WERI-Rb-1 (cell line): ENCODE measurements at regions not wholly inside any gene's neighbourhood (a gene's known extent, or its start where the extent isn't known, plus 50 kb on each side); places are given as distances from the start of the nearest gene placed in this dataset.

Source experiments
- DNase-seq: peaks from one replicate; pipeline ENCODE4 v3.0.0-alpha.2; 2020
- H3K27ac ChIP-seq: fragments of 250-450 bp; sonication (Bioruptor Pico); 2 replicates; pipeline ENCODE4 v1.5.1; 2020; ENCODE audit warnings: mild to moderate bottlenecking, moderate library complexity
- H3K27me3 ChIP-seq: fragments of 250-450 bp; sonication (Bioruptor Pico); 2 replicates; pipeline ENCODE4 v1.5.1; 2021; ENCODE audit warnings: mild to moderate bottlenecking, low read depth, moderate library complexity; ENCODE audit not compliant: insufficient read depth, severe bottlenecking
- H3K36me3 ChIP-seq: fragments of 250-450 bp; sonication (Bioruptor Pico); 2 replicates; pipeline ENCODE4 v1.5.1; 2020; ENCODE audit warnings: mild to moderate bottlenecking, moderate library complexity
- H3K4me3 ChIP-seq: 2 replicates; pipeline ENCODE4 v1.5.1; 2011; ENCODE audit warnings: low read depth, mild to moderate bottlenecking, control low read depth, low read length
- H3K9me3 ChIP-seq: fragments of 250-450 bp; sonication (Bioruptor Pico); 2 replicates; pipeline ENCODE4 v1.5.1; 2021; ENCODE audit warnings: mild to moderate bottlenecking, moderate library complexity; ENCODE audit not compliant: severe bottlenecking
- CTCF ChIP-seq: IDR thresholded peaks from 2 replicates; pipeline ENCODE4 v1.5.1; 2011; ENCODE audit warnings: low read depth, mild to moderate bottlenecking, control low read depth, inconsistent platforms, low read length

GRCh38 chr7:18234519-18234918, 206.9 kb upstream of the PRPS1L1 start:
- H3K27me3 ChIP-seq: no peaks in the 10 kb centered on the region
- no peaks in the 10 kb centered on the region for H3K9me3 ChIP-seq
- no peak for TF ChIP-seq CTCF
- H3K36me3 ChIP-seq: no peaks in the 10 kb centered on the region
- H3K27ac ChIP-seq: no peak overlapping the region
- no peak overlapping the region for H3K4me3 ChIP-seq
- DNase-seq: no peak

GRCh38 chr7:18235819-18236218, 208.2 kb upstream of the PRPS1L1 start:
- Histone ChIP-seq H3K27ac (no peak overlapping the region), H3K4me3 (no peak overlapping the region), H3K9me3 (no peaks in the 10 kb centered on the region), H3K36me3 (no peaks in the 10 kb centered on the region), H3K27me3 (no peaks in the 10 kb centered on the region)
- TF ChIP-seq CTCF: no peak
- DNase-seq: no peak

GRCh38 chr7:18239212-18239611, 211.6 kb upstream of the PRPS1L1 start:
- no peaks in the 10 kb centered on the region for H3K9me3 ChIP-seq
- no peak overlapping the region for H3K4me3 ChIP-seq
- no peak for DNase-seq
- H3K27ac ChIP-seq: no peak overlapping the region
- H3K27me3 ChIP-seq: no peaks in the 10 kb centered on the region
- H3K36me3 ChIP-seq: no peaks in the 10 kb centered on the region
- no peak for TF ChIP-seq CTCF

GRCh38 chr7:18241543-18242231, 214.0 kb upstream of the PRPS1L1 start:
- TF ChIP-seq CTCF: peak; percentile 38
- Histone ChIP-seq H3K4me3 (no peak overlapping the region), H3K36me3 (no peaks in the 10 kb centered on the region), H3K27me3 (no peaks in the 10 kb centered on the region), H3K27ac (no peak overlapping the region), H3K9me3 (no peaks in the 10 kb centered on the region)
- no peak for DNase-seq

- DNase-seq: peak; percentile 15
- Histone ChIP-seq H3K4me3 (no peak overlapping the region), H3K9me3 (no peaks in the 10 kb centered on the region), H3K36me3 (no peaks in the 10 kb centered on the region), H3K27ac (no peak overlapping the region), H3K27me3 (no peaks in the 10 kb centered on the region)
- no peak for TF ChIP-seq CTCF
These were observed 216.1 kb upstream of the PRPS1L1 start for GRCh38 chr7:18243731-18244130.

- no peak overlapping the region for H3K4me3 ChIP-seq
- no peaks in the 10 kb centered on the region for H3K9me3 ChIP-seq
- no peak for DNase-seq
- H3K36me3 ChIP-seq: no peaks in the 10 kb centered on the region
- H3K27ac ChIP-seq: no peak overlapping the region
- no peak for TF ChIP-seq CTCF
- H3K27me3 ChIP-seq: no peaks in the 10 kb centered on the region
These were observed 222.5 kb upstream of the PRPS1L1 start for GRCh38 chr7:18250133-18250532.
